AG04449 (cell line): ENCODE measurements at regions not wholly inside any gene's neighbourhood (a gene's known extent, or its start where the extent isn't known, plus 50 kb on each side); places are given as distances from the start of the nearest gene placed in this dataset.
"Not testable (repeated sequence)": the region's sequence is repeated elsewhere in the genome, so short reads cannot be mapped to it uniquely, and the experiment has no call there.

ENCODE experiments used
- CTCF ChIA-PET: fragments of 350-600 bp; formaldehyde crosslinking; extraction: SDS; loops from one replicate; lab custom pipeline; 2021; ENCODE audit warnings: antibody characterized with exemption; lab: Yijun Ruan, JAX
- POLR2A ChIA-PET: fragments of 400-600, 350-600 bp; formaldehyde crosslinking; extraction: SDS; loops from one replicate; lab custom pipeline; 2020; ENCODE audit warnings: antibody characterized with exemption, inconsistent platforms; lab: Yijun Ruan, JAX
- DNase-seq: peaks from one replicate; pipeline ENCODE4 v3.0.0-alpha.2; 2010; ENCODE audit warnings: low read depth, low spot score
- H3K4me3 ChIP-seq: 2 replicates; pipeline ENCODE4 v1.5.1; 2011; ENCODE audit warnings: low read depth, mild to moderate bottlenecking, control low read depth, low read length
- CTCF ChIP-seq: IDR thresholded peaks from one replicate; pipeline ENCODE4 v1.5.1; 2011; ENCODE audit warnings: mild to moderate bottlenecking, moderate library complexity, low read length, control low read depth, inconsistent platforms; ENCODE audit not compliant: insufficient read depth; ENCODE audit errors: missing control alignments

GRCh38 chr10:8168836-8169235 is 114.3 kb downstream of the GATA3 start:
- no peak for TF ChIP-seq CTCF
- CTCF ChIA-PET = no interaction called here
- POLR2A ChIA-PET = no interaction called here
- no peak for DNase-seq
- no peak overlapping the region for H3K4me3 ChIP-seq

DNA sequence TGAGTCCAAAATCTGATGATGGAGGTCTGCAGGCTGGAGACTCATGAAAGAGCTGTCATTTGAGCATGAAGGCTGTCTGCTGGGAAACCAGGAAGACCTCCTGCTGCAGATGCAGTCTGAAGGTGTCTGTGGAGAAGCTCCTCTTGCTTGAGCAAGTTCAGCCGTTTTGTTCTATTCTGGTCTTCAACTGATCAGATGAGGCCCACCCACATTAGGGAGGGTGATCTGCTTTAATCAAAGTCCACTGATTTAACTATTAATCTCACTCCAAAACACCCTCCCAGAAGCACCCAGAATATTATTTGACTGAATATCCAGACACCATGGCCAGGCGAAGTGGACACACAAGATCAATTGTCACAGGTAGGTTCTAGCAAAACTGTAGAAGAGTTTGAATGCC is 116.5 kb downstream of the GATA3 start:
- no peak for TF ChIP-seq CTCF
- CTCF ChIA-PET = no interaction called here
- DNase-seq = no peak
- no peak overlapping the region for H3K4me3 ChIP-seq
- POLR2A ChIA-PET = no interaction called here

GRCh38 chr10:8172604-8173003 is 118.1 kb downstream of the GATA3 start:
- no peak for DNase-seq
- TF ChIP-seq CTCF = no peak
- POLR2A ChIA-PET = no interaction called here
- H3K4me3 ChIP-seq = no peak overlapping the region
- CTCF ChIA-PET = no interaction called here

GRCh38 chr10:8173243-8173865 is 118.9 kb downstream of the GATA3 start:
- POLR2A ChIA-PET = no interaction called here
- TF ChIP-seq CTCF = no peak
- H3K4me3 ChIP-seq = no peak overlapping the region
- CTCF ChIA-PET = no interaction called here
- DNase-seq = no peak

- DNase-seq = no peak
- ChIA-PET CTCF (no interaction called here), POLR2A (no interaction called here)
- TF ChIP-seq CTCF = no peak
- H3K4me3 ChIP-seq = no peak overlapping the region
Measured at GRCh38 chr10:8173866-8174243, 119.4 kb downstream of the GATA3 start.

GRCh38 chr10:8174762-8175161 is 120.3 kb downstream of the GATA3 start:
- DNase-seq = no peak
- TF ChIP-seq CTCF = no peak
- H3K4me3 ChIP-seq = no peak overlapping the region
- ChIA-PET POLR2A (no interaction called here), CTCF (no interaction called here)

DNA sequence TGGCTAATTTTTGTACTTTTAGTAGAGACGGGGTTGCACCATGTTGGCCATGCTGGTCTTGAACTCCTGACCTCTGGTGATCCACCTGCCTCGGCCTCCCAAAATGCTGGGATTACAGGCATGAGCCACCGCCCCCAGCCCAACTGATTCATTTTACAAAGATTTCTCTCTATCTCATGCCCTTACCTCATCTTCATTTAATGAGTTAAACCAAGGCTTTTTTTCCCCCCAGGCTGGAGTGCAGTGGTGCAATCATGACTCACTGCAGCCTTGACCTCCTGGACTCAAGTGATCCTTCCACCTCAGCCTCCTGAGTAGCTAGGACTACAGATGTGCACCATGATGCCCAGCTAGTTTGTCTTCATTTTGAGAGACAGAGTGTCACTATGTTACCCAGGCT is 123.0 kb downstream of the GATA3 start:
- POLR2A ChIA-PET, H3K4me3 ChIP-seq, CTCF ChIA-PET, DNase-seq: not testable (repeated sequence)

DNA sequence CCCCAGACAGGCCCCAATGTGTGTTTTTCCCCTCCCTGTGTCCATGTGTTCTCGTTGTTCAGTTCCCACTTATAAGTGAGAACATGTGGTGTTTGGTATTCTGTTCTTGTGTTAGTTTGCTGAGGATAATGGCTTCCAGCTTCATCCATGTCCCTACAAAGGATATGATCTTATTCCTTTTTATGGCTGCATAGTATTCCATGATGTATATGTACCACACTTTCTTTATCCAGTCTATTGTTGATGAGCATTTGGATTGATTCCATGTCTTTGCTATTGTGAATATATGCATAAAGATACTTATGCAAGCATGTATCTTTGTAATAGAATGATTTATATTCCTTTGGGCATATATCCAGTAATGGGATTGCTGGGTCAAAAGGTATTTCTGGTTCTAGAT is 125.3 kb downstream of the GATA3 start:
- DNase-seq, POLR2A ChIA-PET, CTCF ChIA-PET, H3K4me3 ChIP-seq: not testable (repeated sequence)
